ENCODE measurements at regions not wholly inside any gene's neighbourhood (a gene's known extent, or its start where the extent isn't known, plus 50 kb on each side); places are given as distances from the start of the nearest gene placed in this dataset.

- no peak for TF ChIP-seq CBX1 (IDR thresholded peaks at IDR 0.05; ENCODE audit: low read depth)
- TF ChIP-seq CBFB (CRISPR knock-in tag; IDR thresholded peaks at IDR 0.05) = no peak
- no peak for TF ChIP-seq NR2F6 (CRISPR knock-in tag; IDR thresholded peaks at IDR 0.05)
- TF ChIP-seq PATZ1 (CRISPR knock-in tag; IDR thresholded peaks at IDR 0.05; ENCODE audit: borderline replicate concordance) = no peak
- TF ChIP-seq ZBTB2 (IDR thresholded peaks at IDR 0.05) = no peak
- TF ChIP-seq ZNF124 (CRISPR knock-in tag; IDR thresholded peaks at IDR 0.05) = no peak
- TF ChIP-seq ZNF561 (CRISPR knock-in tag; conservative IDR thresholded peaks at IDR 0.05) = no peak
- no peak for TF ChIP-seq LARP7 (IDR thresholded peaks at IDR 0.05)
- no peak for TF ChIP-seq SMAD1 (IDR thresholded peaks at IDR 0.05; ENCODE audit: low read depth, low read length, partially characterized antibody)
- no peak for TF ChIP-seq FOXM1 (IDR thresholded peaks at IDR 0.05; ENCODE audit: low read depth)
- no peak for TF ChIP-seq FOXM1 (CRISPR knock-in tag; IDR thresholded peaks at IDR 0.05; ENCODE audit: low read depth)
- no peak for TF ChIP-seq TEAD4 (IDR thresholded peaks at IDR 0.05; ENCODE audit: low read length)
- TF ChIP-seq TEAD4 (CRISPR knock-in tag; IDR thresholded peaks at IDR 0.05; ENCODE audit: borderline replicate concordance) = no peak
- TF ChIP-seq HDAC2 (IDR thresholded peaks at IDR 0.05) = no peak
- TF ChIP-seq FOXO4 (CRISPR knock-in tag; IDR thresholded peaks at IDR 0.05) = no peak
- no peak for TF ChIP-seq POLR3A (IDR thresholded peaks at IDR 0.05; ENCODE audit: borderline replicate concordance, extremely low read depth, insufficient read depth, insufficient read length)
Observed at GRCh38 chr7:115229401-115230105, 307.7 kb downstream of the MDFIC start.
